ENCODE measurements at regions not wholly inside any gene's neighbourhood (a gene's known extent, or its start where the extent isn't known, plus 50 kb on each side); places are given as distances from the start of the nearest gene placed in this dataset.

- TF ChIP-seq CTCF (conservative IDR thresholded peaks at IDR 0.05) (no peak), ZFX (IDR thresholded peaks at IDR 0.05) (no peak)
These were observed 598.1 kb upstream of the CBLB start for GRCh38 chr3:106466881-106467280.
